HG03575 (cell line): ENCODE measurements at regions not wholly inside any gene's neighbourhood (a gene's known extent, or its start where the extent isn't known, plus 50 kb on each side); places are given as distances from the start of the nearest gene placed in this dataset.
"Not testable (repeated sequence)": the region's sequence is repeated elsewhere in the genome, so short reads cannot be mapped to it uniquely, and the experiment has no call there.

ENCODE experiments used
- ATAC-seq: cut with Tn5 transposase; IDR thresholded peaks from one replicate; pipeline ENCODE4 v1.9.1; 2021; ENCODE audit not compliant: unreplicated experiment, insufficient number of reproducible peaks, low FRiP score; ENCODE audit errors: extremely low read depth

DNA sequence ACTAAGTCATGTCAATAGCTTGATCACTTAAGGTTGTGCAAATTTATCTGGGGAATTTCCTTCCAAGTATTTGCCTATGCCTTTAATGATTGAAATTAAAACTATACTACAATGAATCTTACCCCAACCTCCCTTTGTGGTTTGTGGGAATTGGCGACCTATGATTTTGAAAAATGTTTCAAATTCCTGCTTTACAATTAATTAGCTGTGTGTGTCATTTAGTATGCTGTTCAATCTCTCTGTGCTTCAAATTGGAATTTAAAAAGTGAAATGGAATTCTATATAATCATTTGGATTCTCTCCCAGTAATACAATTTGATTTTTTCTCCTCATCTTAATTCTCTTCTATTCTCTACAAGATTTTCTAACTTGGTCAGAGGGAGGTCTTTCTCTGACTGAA, 2319.5 kb downstream of the ARAP2 start:
- ATAC-seq, result no peak

- no peak for ATAC-seq
Observed at GRCh38 chr4:33930497-33930896, 2313.8 kb downstream of the ARAP2 start.

DNA sequence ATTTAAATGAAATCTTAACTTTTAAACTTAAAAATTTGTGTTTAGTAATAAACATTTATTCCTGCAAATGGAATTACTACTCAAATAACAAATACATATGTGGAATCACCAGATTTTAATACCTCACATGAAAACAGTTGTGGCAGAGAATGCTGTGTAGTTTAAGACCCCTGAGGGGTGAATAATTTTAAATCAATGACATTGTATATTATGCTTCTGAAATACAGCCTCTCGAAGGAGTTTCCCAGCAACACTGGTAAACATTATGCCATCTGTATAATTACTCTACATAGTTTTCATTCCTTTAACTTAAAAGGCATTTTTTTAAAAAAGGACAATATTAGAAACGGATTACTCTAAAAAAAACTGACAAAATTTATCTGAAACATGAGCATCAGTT, 2313.3 kb downstream of the ARAP2 start:
- ATAC-seq, result no peak

- ATAC-seq, result no peak
Observed at GRCh38 chr4:33940281-33940680, 2304.0 kb downstream of the ARAP2 start.

GRCh38 chr4:33941854-33942253, 2302.5 kb downstream of the ARAP2 start:
- ATAC-seq, result no peak

DNA sequence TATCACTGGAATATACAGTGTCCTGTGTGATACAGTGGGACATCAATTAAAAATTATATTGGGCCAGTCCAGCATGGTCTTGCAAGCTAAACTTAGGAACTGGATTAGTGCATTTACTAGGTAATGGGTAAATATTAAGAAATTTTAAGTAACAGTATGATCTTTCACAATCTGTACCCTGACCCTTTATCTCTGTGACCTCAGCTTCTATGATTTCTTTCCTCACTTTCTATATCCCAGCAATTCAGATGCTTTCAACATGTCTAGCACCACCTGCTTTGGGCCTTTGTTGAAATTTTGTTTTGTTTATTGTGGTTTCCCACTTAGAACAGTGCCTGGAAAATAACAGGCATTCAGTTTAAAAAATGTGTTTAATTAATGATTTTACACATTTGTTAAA, 2295.4 kb downstream of the ARAP2 start:
- no peak for ATAC-seq

DNA sequence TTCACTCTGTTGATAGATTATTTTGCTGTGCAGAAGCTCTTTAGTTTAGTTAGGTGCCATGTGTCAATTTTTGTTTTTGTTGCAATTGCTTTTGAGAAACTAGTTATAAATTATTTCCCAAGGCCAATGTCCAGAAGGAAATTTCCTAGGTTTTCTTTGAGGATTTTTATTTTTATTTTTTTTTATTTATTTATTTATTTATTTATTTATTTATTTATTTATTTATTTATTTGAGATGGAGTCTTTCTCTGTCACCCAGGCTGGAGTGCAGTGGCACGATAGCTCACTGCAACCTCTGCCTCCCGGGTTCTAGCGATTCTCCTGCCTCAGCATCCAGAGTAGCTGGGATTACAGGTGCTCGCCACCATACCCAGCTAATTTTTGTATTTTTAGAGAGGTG, 2290.5 kb downstream of the ARAP2 start:
- not testable (repeated sequence) for ATAC-seq

- no peak for ATAC-seq
Observed at GRCh38 chr4:33954759-33955158, 2289.6 kb downstream of the ARAP2 start.

GRCh38 chr4:33959519-33959918, 2284.8 kb downstream of the ARAP2 start:
- no peak for ATAC-seq

- no peak for ATAC-seq
Observed at GRCh38 chr4:33961761-33962160, 2282.6 kb downstream of the ARAP2 start.

GRCh38 chr4:33966808-33967207, 2277.5 kb downstream of the ARAP2 start:
- no peak for ATAC-seq

DNA sequence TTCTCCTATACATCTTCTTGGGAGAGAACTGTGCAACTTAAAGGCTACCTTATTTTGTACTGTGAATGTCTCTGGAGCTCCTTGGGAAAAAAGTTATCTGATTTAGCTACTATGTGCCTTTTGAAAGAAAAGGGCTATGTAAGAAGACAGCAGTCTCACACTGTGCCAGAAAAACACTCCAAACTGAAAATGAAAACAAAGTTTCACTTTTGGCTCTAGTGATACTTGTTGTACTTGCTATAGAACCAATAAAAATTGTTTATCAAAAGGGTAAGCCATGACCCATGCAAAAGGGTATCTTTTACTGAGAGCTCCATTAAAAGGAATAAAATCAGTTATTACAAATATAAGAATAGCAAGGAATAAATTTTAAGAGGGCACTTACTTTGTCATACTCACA, 2270.0 kb downstream of the ARAP2 start:
- ATAC-seq, result no peak

GRCh38 chr4:33975995-33976394, 2268.3 kb downstream of the ARAP2 start:
- ATAC-seq, result no peak

- ATAC-seq, result not testable (repeated sequence)
Observed at GRCh38 chr4:33979781-33980180, 2264.5 kb downstream of the ARAP2 start.

DNA sequence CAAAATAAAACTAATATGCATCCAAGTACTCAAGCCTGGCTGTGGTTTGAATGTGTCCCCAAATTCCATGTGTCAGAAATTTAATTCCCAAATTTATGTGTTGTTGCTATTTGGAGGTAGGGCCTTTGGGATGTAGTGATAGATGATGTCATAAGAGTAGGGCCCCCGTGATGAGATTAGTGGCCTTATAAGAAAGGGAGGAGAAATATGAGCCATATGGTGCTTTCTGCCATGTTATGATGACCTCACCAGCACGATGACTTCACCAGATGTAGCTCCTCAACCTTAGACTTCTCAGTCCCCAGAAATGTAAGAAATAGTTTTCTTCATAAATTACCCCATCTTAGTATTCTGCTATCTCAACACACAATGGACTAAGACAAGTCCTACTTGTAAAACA, 2264.0 kb downstream of the ARAP2 start:
- ATAC-seq, result no peak

DNA sequence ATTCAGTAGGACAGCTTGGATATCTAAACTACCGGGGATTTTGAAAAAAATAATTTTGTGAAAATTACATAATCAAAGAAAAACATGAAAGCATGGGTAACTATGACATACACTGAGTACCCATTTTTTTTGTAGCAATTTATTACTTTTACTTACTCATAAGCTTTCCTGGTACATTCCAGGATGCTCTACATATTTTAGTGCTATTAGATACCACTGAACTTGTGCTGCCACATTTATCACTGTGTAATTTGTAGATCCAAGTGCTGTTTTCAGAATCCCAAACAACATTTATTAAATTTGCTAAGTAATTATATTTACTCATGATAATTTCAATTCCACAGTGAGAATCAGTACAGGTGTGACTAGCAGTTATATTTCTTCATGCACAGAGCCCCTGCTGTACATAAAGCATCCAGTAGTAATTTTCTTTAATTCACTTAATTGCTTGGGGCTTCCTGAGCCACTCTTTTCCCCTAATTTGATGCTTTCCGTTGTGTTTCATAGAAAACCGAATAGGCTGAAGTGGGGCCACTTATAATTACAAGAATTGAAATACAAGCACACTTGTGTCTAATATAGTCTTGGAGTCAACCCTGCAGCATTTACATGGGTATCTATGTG, 2254.4 kb downstream of the ARAP2 start:
- no peak for ATAC-seq

GRCh38 chr4:33996075-33996718, 2248.1 kb downstream of the ARAP2 start:
- no peak for ATAC-seq

GRCh38 chr4:33998291-33998690, 2246.0 kb downstream of the ARAP2 start:
- no peak for ATAC-seq

- no peak for ATAC-seq
Observed at GRCh38 chr4:34000356-34000755, 2244.0 kb downstream of the ARAP2 start.

GRCh38 chr4:34006540-34006939, 2237.8 kb downstream of the ARAP2 start:
- ATAC-seq, result not testable (repeated sequence)

- no peak for ATAC-seq
Observed at GRCh38 chr4:34009951-34010350, 2234.4 kb downstream of the ARAP2 start.
